ENCODE measurements at regions not wholly inside any gene's neighbourhood (a gene's known extent, or its start where the extent isn't known, plus 50 kb on each side); places are given as distances from the start of the nearest gene placed in this dataset.

GRCh38 chr6:27081188-27081587, 166.3 kb upstream of the PRSS16 start:
- no peaks in the 10 kb centered on the region for H3K36me3 ChIP-seq (ENCODE audit: control insufficient read depth in 4 of 4, insufficient read depth in 3 of 4, low read depth in 1 of 4, low read length in 3 of 4)
- no peak overlapping the region for H3K4me3 ChIP-seq (ENCODE audit: low read depth in 1 of 3, low read length in 3 of 3)
- H3K9ac ChIP-seq (ENCODE audit: low read depth in 1 of 2, low read length in 2 of 2) = no peak overlapping the region
- H3K4me1 ChIP-seq (ENCODE audit: control insufficient read depth in 4 of 4, insufficient read depth in 4 of 4, low read length in 3 of 4) = peaks cover 0 to 5% (median 4%) of the 10 kb centered on the region in 4 donors
- TF ChIP-seq RXRA (IDR thresholded peaks at IDR 0.05) = no peak
- TF ChIP-seq YY1 (IDR thresholded peaks at IDR 0.05) = no peak
- no peak for TF ChIP-seq SP1 (IDR thresholded peaks at IDR 0.05)
- no peak for TF ChIP-seq HNF4A (conservative IDR thresholded peaks at IDR 0.05)
- TF ChIP-seq CTCF (IDR thresholded peaks at IDR 0.05; ENCODE audit: low read depth, low read length, missing input control) = no peak
- no peak for TF ChIP-seq JUND (IDR thresholded peaks at IDR 0.05)
- no peak for DNase-seq (ENCODE audit: low spot score)
- H3K27me3 ChIP-seq (ENCODE audit: control insufficient read depth in 4 of 4, insufficient read depth in 4 of 4, low read length in 3 of 4) = no peaks in the 10 kb centered on the region
- no peak overlapping the region for H3K27ac ChIP-seq (ENCODE audit: low read depth in 1 of 2, low read length in 2 of 2)
- no peaks in the 10 kb centered on the region for H3K9me3 ChIP-seq (ENCODE audit: control insufficient read depth in 4 of 4, low read length in 3 of 4)

DNA sequence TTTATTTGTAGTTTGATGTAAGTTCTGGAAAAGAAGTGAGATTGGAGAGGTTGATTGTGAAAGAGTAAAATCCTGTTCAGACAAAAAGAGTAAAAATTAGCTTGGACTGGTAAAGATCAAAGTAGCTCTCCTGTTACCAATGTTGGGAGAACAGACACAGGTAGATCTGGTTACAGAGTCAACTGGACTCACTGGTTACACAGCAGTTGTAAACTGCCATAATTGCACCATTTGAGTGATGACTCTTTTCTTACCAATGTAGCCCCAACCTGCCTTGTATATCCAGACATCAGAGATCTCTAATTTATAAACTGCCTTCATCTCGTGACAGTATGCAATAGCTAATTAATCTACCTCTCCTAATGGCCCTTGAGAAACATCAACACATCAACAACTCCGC, 165.6 kb upstream of the PRSS16 start:
- TF ChIP-seq NR2F2 (IDR thresholded peaks at IDR 0.05) = no peak
- TF ChIP-seq JUND (IDR thresholded peaks at IDR 0.05) = no peak
- TF ChIP-seq REST (IDR thresholded peaks at IDR 0.05) = no peak
- TF ChIP-seq HNF4A (conservative IDR thresholded peaks at IDR 0.05) = no peak
- no peak for TF ChIP-seq HNF4G (IDR thresholded peaks at IDR 0.05)
- WGBS = 52% methylated on average over 2 of the region's 2 CpGs
- no peak for DNase-seq (ENCODE audit: low spot score)
- Histone ChIP-seq H3K4me1 (ENCODE audit: control insufficient read depth in 4 of 4, insufficient read depth in 4 of 4, low read length in 3 of 4) (peaks cover 0 to 5% (median 4%) of the 10 kb centered on the region in 4 donors), H3K27me3 (ENCODE audit: control insufficient read depth in 4 of 4, insufficient read depth in 4 of 4, low read length in 3 of 4) (no peaks in the 10 kb centered on the region), H3K9ac (ENCODE audit: low read depth in 1 of 2, low read length in 2 of 2) (no peak overlapping the region), H3K9me3 (ENCODE audit: control insufficient read depth in 4 of 4, low read length in 3 of 4) (no peaks in the 10 kb centered on the region), H3K4me3 (ENCODE audit: low read depth in 1 of 3, low read length in 3 of 3) (no peak overlapping the region), H3K36me3 (ENCODE audit: control insufficient read depth in 4 of 4, insufficient read depth in 3 of 4, low read depth in 1 of 4, low read length in 3 of 4) (no peaks in the 10 kb centered on the region), H3K27ac (ENCODE audit: low read depth in 1 of 2, low read length in 2 of 2) (no peak overlapping the region)

DNA sequence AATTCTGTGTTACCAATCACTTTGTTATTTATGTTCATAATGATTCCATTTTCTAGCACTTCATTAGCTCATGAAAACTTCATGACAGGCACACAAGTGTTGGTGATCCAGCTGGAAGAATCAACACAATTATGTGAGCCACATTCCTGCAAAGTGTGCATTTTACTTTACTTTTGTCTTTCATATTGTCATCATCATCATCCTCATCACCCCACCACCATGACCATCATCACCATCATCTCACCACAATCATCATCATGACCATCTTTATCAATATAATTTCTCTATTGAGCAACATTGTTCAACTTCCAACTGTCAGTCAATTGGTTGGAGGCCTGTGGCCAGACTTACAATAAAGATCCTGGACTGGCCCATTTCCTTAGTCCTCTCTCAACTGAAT, 159.4 kb upstream of the PRSS16 start:
- H3K4me3 ChIP-seq (ENCODE audit: low read depth in 1 of 3, low read length in 3 of 3) = no peak overlapping the region
- no peaks in the 10 kb centered on the region for H3K9me3 ChIP-seq (ENCODE audit: control insufficient read depth in 4 of 4, low read length in 3 of 4)
- H3K27me3 ChIP-seq (ENCODE audit: control insufficient read depth in 4 of 4, insufficient read depth in 4 of 4, low read length in 3 of 4) = peaks cover 0 to 9% (median 2%) of the 10 kb centered on the region in 4 donors
- no peak for DNase-seq (ENCODE audit: low spot score)
- no peak for TF ChIP-seq SP1 (IDR thresholded peaks at IDR 0.05)
- TF ChIP-seq RAD21 (IDR thresholded peaks at IDR 0.05) = no peak
- TF ChIP-seq ZBTB33 (IDR thresholded peaks at IDR 0.05) = no peak
- TF ChIP-seq MAX (IDR thresholded peaks at IDR 0.05) = no peak
- TF ChIP-seq YY1 (IDR thresholded peaks at IDR 0.05) = no peak
- no peak for TF ChIP-seq FOXA1 (IDR thresholded peaks at IDR 0.05)
- TF ChIP-seq HNF4A (conservative IDR thresholded peaks at IDR 0.05) = no peak
- TF ChIP-seq GABPA (IDR thresholded peaks at IDR 0.05 in 1 of 2, conservative IDR thresholded peaks at IDR 0.05 in 1 of 2) = no peak
- TF ChIP-seq RXRA (IDR thresholded peaks at IDR 0.05) = no peak
- no peak for TF ChIP-seq NR2F2 (IDR thresholded peaks at IDR 0.05)
- no peak for TF ChIP-seq ATF3 (IDR thresholded peaks at IDR 0.05)
- no peak for TF ChIP-seq TAF1 (conservative IDR thresholded peaks at IDR 0.05)
- TF ChIP-seq FOXA2 (IDR thresholded peaks at IDR 0.05) = no peak
- no peak for TF ChIP-seq JUND (IDR thresholded peaks at IDR 0.05)
- no peak for TF ChIP-seq CTCF (IDR thresholded peaks at IDR 0.05; ENCODE audit: low read depth, low read length, missing input control)
- H3K36me3 ChIP-seq (ENCODE audit: control insufficient read depth in 4 of 4, insufficient read depth in 3 of 4, low read depth in 1 of 4, low read length in 3 of 4) = no peaks in the 10 kb centered on the region
- H3K4me1 ChIP-seq (ENCODE audit: control insufficient read depth in 4 of 4, insufficient read depth in 4 of 4, low read length in 3 of 4) = no peaks in the 10 kb centered on the region
- H3K9ac ChIP-seq (ENCODE audit: low read depth in 1 of 2, low read length in 2 of 2) = no peak overlapping the region
- H3K27ac ChIP-seq (ENCODE audit: low read depth in 1 of 2, low read length in 2 of 2) = no peak overlapping the region
